Astrocyte (in vitro differentiated cells and primary cell): ENCODE measurements at regions not wholly inside any gene's neighbourhood (a gene's known extent, or its start where the extent isn't known, plus 50 kb on each side); places are given as distances from the start of the nearest gene placed in this dataset.

Source experiments
- DNase-seq: peaks from one replicate; pipeline ENCODE4 v3.0.0-alpha.2; 2010; ENCODE audit warnings: low read depth
- FAIRE-seq: peaks from 2 replicates; lab custom pipeline; 2011; peaks lifted over from hg19 to GRCh38; lab: Jason Lieb, UNC
- H2AFZ ChIP-seq: 2 replicates; pipeline ENCODE4 v1.6.0; 2012; ENCODE audit warnings: low read depth, low read length, inconsistent platforms
- H3K27ac ChIP-seq: 2 replicates; pipeline ENCODE4 v1.5.1; 2011; ENCODE audit warnings: low read depth, low read length, inconsistent platforms
- H3K27me3 ChIP-seq: 2 replicates; pipeline ENCODE4 v1.6.0; 2011; ENCODE audit warnings: low read length, inconsistent platforms; ENCODE audit not compliant: insufficient read depth
- H3K36me3 ChIP-seq: 2 replicates; pipeline ENCODE4 v1.5.1; 2011; ENCODE audit warnings: low read length, inconsistent platforms; ENCODE audit not compliant: insufficient read depth
- H3K4me1 ChIP-seq: 2 replicates; pipeline ENCODE4 v1.5.1; 2011; ENCODE audit warnings: low read length, inconsistent platforms; ENCODE audit not compliant: insufficient read depth
- H3K4me2 ChIP-seq: 2 replicates; pipeline ENCODE4 v1.6.0; 2012; ENCODE audit warnings: low read length, inconsistent platforms
- H3K4me3 ChIP-seq: 2 replicates; pipeline ENCODE4 v1.5.1; 2011; ENCODE audit warnings: low read depth, mild to moderate bottlenecking, low read length, inconsistent platforms; ENCODE audit not compliant: insufficient read depth
- H3K79me2 ChIP-seq: 2 replicates; pipeline ENCODE4 v1.6.0; 2012; ENCODE audit warnings: mild to moderate bottlenecking, low read length, inconsistent platforms; ENCODE audit not compliant: insufficient read depth
- H3K9ac ChIP-seq: 2 replicates; pipeline ENCODE4 v1.6.0; 2012; ENCODE audit warnings: mild to moderate bottlenecking, low read length, inconsistent platforms
- H3K9me3 ChIP-seq: 2 replicates; pipeline ENCODE4 v1.5.1; 2012; ENCODE audit warnings: low read depth, mild to moderate bottlenecking, low read length, inconsistent platforms; ENCODE audit not compliant: insufficient read depth
- H4K20me1 ChIP-seq: 2 replicates; pipeline ENCODE4 v1.6.0; 2012; ENCODE audit warnings: low read length, inconsistent platforms; ENCODE audit not compliant: insufficient read depth
- H3K27ac Mint-ChIP-seq: one replicate; pipeline ENCODE4 v1.8.0; 2021; ENCODE audit warnings: mild to moderate bottlenecking, mixed read lengths; ENCODE audit not compliant: unreplicated experiment
- H3K27me3 Mint-ChIP-seq: one replicate; pipeline ENCODE4 v1.8.0; 2021; ENCODE audit warnings: low read depth, mixed read lengths; ENCODE audit not compliant: unreplicated experiment
- H3K36me3 Mint-ChIP-seq: one replicate; pipeline ENCODE4 v1.8.0; 2021; ENCODE audit warnings: low read depth, mixed read lengths; ENCODE audit not compliant: unreplicated experiment
- H3K4me1 Mint-ChIP-seq: one replicate; pipeline ENCODE4 v1.8.0; 2021; ENCODE audit warnings: low read depth, mixed read lengths; ENCODE audit not compliant: unreplicated experiment
- H3K4me3 Mint-ChIP-seq: one replicate; pipeline ENCODE4 v1.8.0; 2021; ENCODE audit warnings: mild to moderate bottlenecking, moderate library complexity, mixed read lengths; ENCODE audit not compliant: unreplicated experiment
- H3K9me3 Mint-ChIP-seq: one replicate; pipeline ENCODE4 v1.8.0; 2021; ENCODE audit warnings: mild to moderate bottlenecking, mixed read lengths; ENCODE audit not compliant: unreplicated experiment
- EZH2 ChIP-seq: IDR thresholded peaks from 2 replicates; pipeline ENCODE4 v1.6.1; 2012; ENCODE audit warnings: mild to moderate bottlenecking, low read length, inconsistent platforms; ENCODE audit not compliant: insufficient read depth
- TF ChIP-seq, protein P1 (sequence below): IDR thresholded peaks from 2 replicates; pipeline ENCODE4 v1.5.1; 2011; ENCODE audit warnings: low read depth, mild to moderate bottlenecking, inconsistent platforms, low read length, moderate library complexity; ENCODE audit not compliant: insufficient read depth

DNA sequence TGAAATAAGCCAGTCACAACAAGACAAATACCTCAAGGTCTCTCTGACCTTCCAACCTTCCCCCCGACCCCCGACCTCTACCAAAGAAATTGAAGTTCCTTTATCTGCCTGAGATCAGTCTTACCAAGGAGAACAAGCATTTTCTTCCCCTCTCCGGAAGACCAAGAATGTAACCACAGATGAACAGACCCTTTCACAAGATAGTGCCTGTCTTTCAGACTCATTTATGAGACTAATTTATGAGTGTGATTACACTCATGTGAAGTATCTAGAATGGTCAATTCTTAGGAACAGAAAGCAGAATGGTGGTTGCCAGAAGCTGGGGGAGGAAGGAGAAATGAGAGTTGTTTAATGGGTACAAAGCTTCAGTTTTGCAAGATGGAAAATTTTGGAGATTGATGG lies 108.9 kb upstream of the MKLN1 start:
- FAIRE-seq = no peak
- H3K4me1 Mint-ChIP-seq = peaks cover 18% of the 10 kb centered on the region
- H3K9me3 Mint-ChIP-seq = no peaks in the 10 kb centered on the region
- H3K4me3 Mint-ChIP-seq = no peak overlapping the region
- no peaks in the 10 kb centered on the region for H3K4me1 ChIP-seq
- no peaks in the 10 kb centered on the region for H3K9me3 ChIP-seq
- H3K9ac ChIP-seq = no peak overlapping the region
- H3K27ac ChIP-seq = no peak overlapping the region
- no peaks in the 10 kb centered on the region for H4K20me1 ChIP-seq
- H3K4me3 ChIP-seq = no peak overlapping the region
- no peaks in the 10 kb centered on the region for H3K36me3 Mint-ChIP-seq
- H3K4me2 ChIP-seq = no peak overlapping the region
- H3K27me3 ChIP-seq = no peaks in the 10 kb centered on the region
- no peak overlapping the region for H3K27ac Mint-ChIP-seq
- H3K27me3 Mint-ChIP-seq = no peaks in the 10 kb centered on the region
- H2AFZ ChIP-seq = no peak overlapping the region
- H3K79me2 ChIP-seq = no peaks in the 10 kb centered on the region
- no peak for DNase-seq
- TF ChIP-seq, protein P1, sequence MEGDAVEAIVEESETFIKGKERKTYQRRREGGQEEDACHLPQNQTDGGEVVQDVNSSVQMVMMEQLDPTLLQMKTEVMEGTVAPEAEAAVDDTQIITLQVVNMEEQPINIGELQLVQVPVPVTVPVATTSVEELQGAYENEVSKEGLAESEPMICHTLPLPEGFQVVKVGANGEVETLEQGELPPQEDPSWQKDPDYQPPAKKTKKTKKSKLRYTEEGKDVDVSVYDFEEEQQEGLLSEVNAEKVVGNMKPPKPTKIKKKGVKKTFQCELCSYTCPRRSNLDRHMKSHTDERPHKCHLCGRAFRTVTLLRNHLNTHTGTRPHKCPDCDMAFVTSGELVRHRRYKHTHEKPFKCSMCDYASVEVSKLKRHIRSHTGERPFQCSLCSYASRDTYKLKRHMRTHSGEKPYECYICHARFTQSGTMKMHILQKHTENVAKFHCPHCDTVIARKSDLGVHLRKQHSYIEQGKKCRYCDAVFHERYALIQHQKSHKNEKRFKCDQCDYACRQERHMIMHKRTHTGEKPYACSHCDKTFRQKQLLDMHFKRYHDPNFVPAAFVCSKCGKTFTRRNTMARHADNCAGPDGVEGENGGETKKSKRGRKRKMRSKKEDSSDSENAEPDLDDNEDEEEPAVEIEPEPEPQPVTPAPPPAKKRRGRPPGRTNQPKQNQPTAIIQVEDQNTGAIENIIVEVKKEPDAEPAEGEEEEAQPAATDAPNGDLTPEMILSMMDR = no peak
- no peak for TF ChIP-seq EZH2
- H3K36me3 ChIP-seq = no peaks in the 10 kb centered on the region

- H3K36me3 Mint-ChIP-seq = no peaks in the 10 kb centered on the region
- no peak overlapping the region for H3K4me3 Mint-ChIP-seq
- Histone ChIP-seq H2AFZ (no peak overlapping the region), H3K36me3 (no peaks in the 10 kb centered on the region), H3K79me2 (no peaks in the 10 kb centered on the region), H3K4me1 (no peaks in the 10 kb centered on the region), H4K20me1 (no peaks in the 10 kb centered on the region), H3K9me3 (no peaks in the 10 kb centered on the region), H3K4me3 (no peak overlapping the region), H3K4me2 (no peak overlapping the region), H3K27me3 (no peaks in the 10 kb centered on the region), H3K9ac (no peak overlapping the region), H3K27ac (no peak overlapping the region)
- no peak overlapping the region for H3K27ac Mint-ChIP-seq
- H3K4me1 Mint-ChIP-seq = peaks cover 18% of the 10 kb centered on the region
- H3K27me3 Mint-ChIP-seq = no peaks in the 10 kb centered on the region
- DNase-seq (no peak), FAIRE-seq (no peak)
- no peaks in the 10 kb centered on the region for H3K9me3 Mint-ChIP-seq
- TF ChIP-seq, protein P1 = no peak
- no peak for TF ChIP-seq EZH2
Observed at GRCh38 chr7:131219312-131220041, 108.2 kb upstream of the MKLN1 start.

GRCh38 chr7:131221061-131221460 lies 106.6 kb upstream of the MKLN1 start:
- FAIRE-seq (no peak), DNase-seq (no peak)
- Histone ChIP-seq H3K4me1 (no peaks in the 10 kb centered on the region), H3K79me2 (no peaks in the 10 kb centered on the region), H3K27ac (no peak overlapping the region), H3K4me2 (no peak overlapping the region), H4K20me1 (no peaks in the 10 kb centered on the region), H3K9ac (no peak overlapping the region), H3K36me3 (no peaks in the 10 kb centered on the region), H2AFZ (no peak overlapping the region), H3K4me3 (no peak overlapping the region), H3K9me3 (no peaks in the 10 kb centered on the region), H3K27me3 (no peaks in the 10 kb centered on the region)
- no peak for TF ChIP-seq EZH2
- TF ChIP-seq, protein P1 = no peak
- no peak overlapping the region for H3K27ac Mint-ChIP-seq
- no peaks in the 10 kb centered on the region for H3K36me3 Mint-ChIP-seq
- H3K9me3 Mint-ChIP-seq = no peaks in the 10 kb centered on the region
- no peaks in the 10 kb centered on the region for H3K27me3 Mint-ChIP-seq
- H3K4me3 Mint-ChIP-seq = no peak overlapping the region
- H3K4me1 Mint-ChIP-seq = peaks cover 27% of the 10 kb centered on the region
